SK-N-SH (cell line): ENCODE measurements at regions not wholly inside any gene's neighbourhood (a gene's known extent, or its start where the extent isn't known, plus 50 kb on each side); places are given as distances from the start of the nearest gene placed in this dataset.

Source experiments
- CTCF ChIA-PET: fragments of 300-600, 350-600 bp; formaldehyde crosslinking; extraction: SDS; loops from one replicate; lab custom pipeline; 2021; lab: Yijun Ruan, JAX
- POLR2A ChIA-PET: fragments of 350-600 bp; sonication (Branson Sonifier 250); formaldehyde crosslinking; extraction: SDS; loops from one replicate; lab custom pipeline; 2020; ENCODE audit warnings: antibody characterized with exemption, inconsistent platforms; lab: Yijun Ruan, JAX
- DNase-seq: peaks from one replicate; pipeline ENCODE4 v3.0.0; 2012
- H2AFZ ChIP-seq: fragments of 200-600 bp; sonication (generic); 2 replicates; pipeline ENCODE4 v1.8.1; 2016; ENCODE audit warnings: antibody characterized with exemption, mild to moderate bottlenecking, low read depth
- H3F3A ChIP-seq: fragments of 200-600 bp; sonication (generic); replicated peaks from 2 replicates; pipeline ENCODE3; 2016; ENCODE audit warnings: antibody characterized with exemption, mild to moderate bottlenecking; ENCODE audit not compliant: insufficient read depth
- H3K27ac ChIP-seq, 2 experiments: fragments of 200-500 bp in 1 of 2; fragments of 200-600 bp in 1 of 2; sonication (Bioruptor generic) in 1 of 2; sonication (generic), shearing (Covaris generic) in 1 of 2; 2 replicates each; pipeline versions ENCODE4 v1.5.1 to v1.6.1; 2014 to 2016; ENCODE audit warnings: low read depth in 2 of 2, inconsistent platforms in 1 of 2, low read length in 1 of 2, mild to moderate bottlenecking in 1 of 2, mixed read lengths in 1 of 2
- H3K27me3 ChIP-seq: fragments of 200-600 bp; sonication (generic), shearing (Covaris generic); 2 replicates; pipeline ENCODE4 v1.6.1; 2016; ENCODE audit warnings: mixed run types; ENCODE audit not compliant: insufficient read depth
- H3K36me3 ChIP-seq, 2 experiments: fragments of 200-500 bp in 1 of 2; fragments of 200-600 bp in 1 of 2; sonication (Bioruptor generic) in 1 of 2; sonication (generic) in 1 of 2; replicated peaks in 1 of 2; 2 replicates each; pipeline versions ENCODE3 to v1.5.1; 2014 to 2016; ENCODE audit warnings: low read length in 1 of 2, mild to moderate bottlenecking in 1 of 2; ENCODE audit not compliant: insufficient read depth in 2 of 2, control insufficient read depth in 1 of 2
- H3K4me1 ChIP-seq, 2 experiments: fragments of 200-500 bp in 1 of 2; fragments of 200-600 bp in 1 of 2; sonication (Bioruptor generic) in 1 of 2; sonication (generic), shearing (Covaris generic) in 1 of 2; 2 replicates each; pipeline versions ENCODE4 v1.5.1 to v1.6.1; 2014 to 2016; ENCODE audit warnings: low read depth in 1 of 2, low read length in 1 of 2, mixed run types in 1 of 2; ENCODE audit not compliant: insufficient read depth in 2 of 2, control insufficient read depth in 1 of 2
- H3K4me2 ChIP-seq: fragments of 200-600 bp; sonication (generic), shearing (Covaris generic); 2 replicates; pipeline ENCODE4 v1.6.1; 2017; ENCODE audit warnings: mixed run types
- H3K4me3 ChIP-seq, 2 experiments: fragments of 200-500 bp in 1 of 2; fragments of 200-600 bp in 1 of 2; sonication (Bioruptor generic) in 1 of 2; sonication (generic), shearing (Covaris generic) in 1 of 2; 2 replicates each; pipeline versions ENCODE4 v1.5.1 to v1.8.1; 2014 to 2016; ENCODE audit warnings: low read depth in 2 of 2, inconsistent platforms in 1 of 2, low read length in 1 of 2, mild to moderate bottlenecking in 1 of 2, mixed read lengths in 1 of 2, moderate library complexity in 1 of 2
- H3K79me2 ChIP-seq: fragments of 200-600 bp; sonication (generic); 2 replicates; pipeline ENCODE4 v1.8.1; 2017; ENCODE audit warnings: mild to moderate bottlenecking; ENCODE audit not compliant: insufficient read depth
- H3K9ac ChIP-seq: fragments of 200-600 bp; sonication (generic); 2 replicates; pipeline ENCODE4 v1.6.1; 2017; ENCODE audit warnings: mixed run types
- H3K9me2 ChIP-seq: fragments of 200-600 bp; sonication (generic); 2 replicates; pipeline ENCODE4 v1.6.1; 2017; ENCODE audit warnings: mixed run types
- H3K9me3 ChIP-seq: fragments of 200-600 bp; sonication (generic); 2 replicates; pipeline ENCODE4 v1.6.1; 2017; ENCODE audit warnings: mixed run types, mild to moderate bottlenecking, moderate library complexity
- H4K20me1 ChIP-seq: fragments of 200-600 bp; sonication (generic); 2 replicates; pipeline ENCODE4 v1.6.1; 2017; ENCODE audit warnings: mild to moderate bottlenecking, mixed run types; ENCODE audit not compliant: insufficient read depth
- ELF1 ChIP-seq: IDR thresholded peaks from 2 replicates; pipeline ENCODE4 v1.4.0; 2012
- EZH2phosphoT487 ChIP-seq: fragments of 200-600 bp; sonication (generic); IDR thresholded peaks from 2 replicates; pipeline ENCODE4 v1.6.1; 2017; ENCODE audit warnings: low read depth, mixed run types, mild to moderate bottlenecking, antibody characterized with exemption, moderate library complexity, borderline replicate concordance
- FOSL2 ChIP-seq: IDR thresholded peaks from 2 replicates; pipeline ENCODE4 v1.4.0; 2012; ENCODE audit warnings: low read depth, mild to moderate bottlenecking, moderate library complexity, borderline replicate concordance
- FOXJ3 ChIP-seq: sonication (generic); formaldehyde crosslinking; IDR thresholded peaks from 2 replicates; pipeline ENCODE4 v1.5.1; 2020; ENCODE audit warnings: mild to moderate bottlenecking, missing genetic modification reagents
- FOXM1 ChIP-seq: IDR thresholded peaks from 2 replicates; pipeline ENCODE4 v1.4.0; 2012; ENCODE audit warnings: low read depth, mild to moderate bottlenecking
- GATA2 ChIP-seq: sonication (generic); formaldehyde crosslinking; IDR thresholded peaks from 2 replicates; pipeline ENCODE4 v1.5.0; 2020; ENCODE audit warnings: mild to moderate bottlenecking, missing genetic modification reagents
- JUND ChIP-seq: IDR thresholded peaks from 2 replicates; pipeline ENCODE4 v1.4.0; 2012
- MEF2A ChIP-seq: IDR thresholded peaks from 2 replicates; pipeline ENCODE4 v1.4.0; 2012; ENCODE audit warnings: low read depth, borderline replicate concordance
- MXI1 ChIP-seq: IDR thresholded peaks from 2 replicates; pipeline ENCODE4 v1.6.1; 2012; ENCODE audit warnings: mild to moderate bottlenecking, low read depth, low read length, improper control_type of control experiment
- NFIC ChIP-seq: IDR thresholded peaks from 2 replicates; pipeline ENCODE4 v1.4.0; 2012; ENCODE audit warnings: borderline replicate concordance
- POLR2AphosphoS5 ChIP-seq: IDR thresholded peaks from 2 replicates; pipeline ENCODE4 v1.6.1; 2012; ENCODE audit warnings: low read depth, low read length
- RFX5 ChIP-seq: IDR thresholded peaks from 2 replicates; pipeline ENCODE4 v1.6.1; 2012; ENCODE audit warnings: mild to moderate bottlenecking, improper control_type of control experiment, low read length
- RXRA ChIP-seq: IDR thresholded peaks from 2 replicates; pipeline ENCODE4 v1.4.0; 2012; ENCODE audit warnings: low read depth, mild to moderate bottlenecking, borderline replicate concordance
- SMC3 ChIP-seq: IDR thresholded peaks from 2 replicates; pipeline ENCODE4 v1.6.1; 2012; ENCODE audit warnings: low read depth, low read length, improper control_type of control experiment
- TCF12 ChIP-seq: IDR thresholded peaks from 2 replicates; pipeline ENCODE4 v1.4.0; 2012
- WGBS: methylation state at CpG from one replicate; pipeline ENCODE4 v1.1.6; 2017; ENCODE audit warnings: low lambda C conversion rate; 5-methylcytosine and 5-hydroxymethylcytosine counted together
- TF ChIP-seq, protein P1 (sequence below): fragments of 150-350 bp; IDR thresholded peaks from 2 replicates; pipeline ENCODE4 v1.6.1; 2017; ENCODE audit warnings: antibody characterized with exemption, low read length, low read depth, borderline replicate concordance
- TF ChIP-seq, protein P2 (sequence below): IDR thresholded peaks from 2 replicates; pipeline ENCODE4 v1.4.0; 2012; ENCODE audit warnings: low read depth
- TF ChIP-seq, protein P3 (sequence below): IDR thresholded peaks from 2 replicates; pipeline ENCODE4 v1.4.0; 2012; ENCODE audit warnings: low read depth, borderline replicate concordance
- TF ChIP-seq, protein P4 (sequence below): IDR thresholded peaks from 2 replicates; pipeline ENCODE4 v1.4.0; 2012; ENCODE audit warnings: low read depth, borderline replicate concordance
- TF ChIP-seq, protein P5 (sequence below): fragments of 200-600 bp; sonication (generic); IDR thresholded peaks from 2 replicates; pipeline ENCODE4 v1.6.1; 2017; ENCODE audit warnings: antibody characterized with exemption, mild to moderate bottlenecking, moderate library complexity

DNA sequence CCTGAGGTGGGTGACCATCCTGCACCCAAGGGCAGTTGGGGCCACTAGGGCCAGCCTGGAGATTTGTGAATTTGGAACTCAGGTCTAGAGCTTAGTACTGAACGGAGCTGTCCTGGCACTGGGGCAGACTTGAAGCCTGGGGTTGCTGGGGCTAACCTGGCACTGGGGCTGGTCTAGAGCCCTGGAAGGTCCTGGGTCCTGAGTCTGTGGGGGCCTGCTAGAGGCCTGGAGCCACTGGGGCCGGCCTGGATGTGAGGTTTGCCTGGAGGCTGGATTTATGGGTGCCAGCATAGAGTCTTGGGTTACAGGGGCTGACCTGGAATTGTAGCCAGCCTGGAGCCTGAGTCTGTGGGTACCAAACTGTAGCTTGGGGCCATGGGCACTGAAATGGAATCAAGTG lies 1216.9 kb downstream of the CDH11 start:
- Histone ChIP-seq H3K27me3 (no peaks in the 10 kb centered on the region), H3F3A (no peaks in the 10 kb centered on the region), H3K79me2 (no peaks in the 10 kb centered on the region), H2AFZ (no peak overlapping the region), H4K20me1 (no peaks in the 10 kb centered on the region), H3K9me2 (no peaks in the 10 kb centered on the region), H3K4me3 (no peak overlapping the region), H3K36me3 (no peaks in the 10 kb centered on the region), H3K9ac (no peak overlapping the region), H3K4me2 (no peak overlapping the region), H3K27ac (no peak overlapping the region), H3K9me3 (no peaks in the 10 kb centered on the region), H3K4me1 (no peaks in the 10 kb centered on the region)
- CTCF ChIA-PET = no interaction called here
- TF ChIP-seq ELF1 (no peak), NFIC (no peak), GATA2 (CRISPR knock-in tag) (no peak), FOXM1 (no peak), FOXJ3 (CRISPR knock-in tag) (no peak), MXI1 (no peak), TCF12 (no peak), JUND (no peak)
- TF ChIP-seq, protein P1, sequence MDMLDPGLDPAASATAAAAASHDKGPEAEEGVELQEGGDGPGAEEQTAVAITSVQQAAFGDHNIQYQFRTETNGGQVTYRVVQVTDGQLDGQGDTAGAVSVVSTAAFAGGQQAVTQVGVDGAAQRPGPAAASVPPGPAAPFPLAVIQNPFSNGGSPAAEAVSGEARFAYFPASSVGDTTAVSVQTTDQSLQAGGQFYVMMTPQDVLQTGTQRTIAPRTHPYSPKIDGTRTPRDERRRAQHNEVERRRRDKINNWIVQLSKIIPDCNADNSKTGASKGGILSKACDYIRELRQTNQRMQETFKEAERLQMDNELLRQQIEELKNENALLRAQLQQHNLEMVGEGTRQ = no peak
- TF ChIP-seq, protein P2, sequence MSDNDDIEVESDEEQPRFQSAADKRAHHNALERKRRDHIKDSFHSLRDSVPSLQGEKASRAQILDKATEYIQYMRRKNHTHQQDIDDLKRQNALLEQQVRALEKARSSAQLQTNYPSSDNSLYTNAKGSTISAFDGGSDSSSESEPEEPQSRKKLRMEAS = no peak
- TF ChIP-seq, protein P3, sequence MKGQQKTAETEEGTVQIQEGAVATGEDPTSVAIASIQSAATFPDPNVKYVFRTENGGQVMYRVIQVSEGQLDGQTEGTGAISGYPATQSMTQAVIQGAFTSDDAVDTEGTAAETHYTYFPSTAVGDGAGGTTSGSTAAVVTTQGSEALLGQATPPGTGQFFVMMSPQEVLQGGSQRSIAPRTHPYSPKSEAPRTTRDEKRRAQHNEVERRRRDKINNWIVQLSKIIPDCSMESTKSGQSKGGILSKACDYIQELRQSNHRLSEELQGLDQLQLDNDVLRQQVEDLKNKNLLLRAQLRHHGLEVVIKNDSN = no peak
- TF ChIP-seq, protein P4, sequence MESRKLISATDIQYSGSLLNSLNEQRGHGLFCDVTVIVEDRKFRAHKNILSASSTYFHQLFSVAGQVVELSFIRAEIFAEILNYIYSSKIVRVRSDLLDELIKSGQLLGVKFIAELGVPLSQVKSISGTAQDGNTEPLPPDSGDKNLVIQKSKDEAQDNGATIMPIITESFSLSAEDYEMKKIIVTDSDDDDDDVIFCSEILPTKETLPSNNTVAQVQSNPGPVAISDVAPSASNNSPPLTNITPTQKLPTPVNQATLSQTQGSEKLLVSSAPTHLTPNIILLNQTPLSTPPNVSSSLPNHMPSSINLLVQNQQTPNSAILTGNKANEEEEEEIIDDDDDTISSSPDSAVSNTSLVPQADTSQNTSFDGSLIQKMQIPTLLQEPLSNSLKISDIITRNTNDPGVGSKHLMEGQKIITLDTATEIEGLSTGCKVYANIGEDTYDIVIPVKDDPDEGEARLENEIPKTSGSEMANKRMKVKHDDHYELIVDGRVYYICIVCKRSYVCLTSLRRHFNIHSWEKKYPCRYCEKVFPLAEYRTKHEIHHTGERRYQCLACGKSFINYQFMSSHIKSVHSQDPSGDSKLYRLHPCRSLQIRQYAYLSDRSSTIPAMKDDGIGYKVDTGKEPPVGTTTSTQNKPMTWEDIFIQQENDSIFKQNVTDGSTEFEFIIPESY = no peak
- WGBS = 89% methylated on average over 1 of the region's 2 CpGs
- POLR2A ChIA-PET = no interaction called here
- no peak for DNase-seq

DNA sequence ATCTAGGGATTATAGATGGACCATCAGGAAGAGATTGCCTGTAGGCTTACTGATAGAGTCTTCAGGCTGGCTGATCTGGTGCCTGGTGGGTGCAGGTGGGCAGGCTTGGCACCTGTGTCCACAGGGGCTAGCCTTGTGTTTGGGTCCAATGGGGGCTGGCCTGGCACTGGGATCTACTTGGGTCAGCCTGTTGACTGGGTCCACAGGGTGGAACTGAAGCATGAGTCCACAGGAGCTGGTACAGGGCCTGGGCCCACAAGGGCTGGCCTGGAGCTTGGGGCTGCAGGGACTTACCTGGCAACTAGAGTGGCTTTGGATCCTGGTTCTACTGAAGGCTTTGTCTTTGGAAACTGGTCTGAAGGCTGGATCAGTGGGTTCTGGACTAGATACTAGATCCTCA lies 1217.7 kb downstream of the CDH11 start:
- DNase-seq = no peak
- no peaks in the 10 kb centered on the region for H3K36me3 ChIP-seq
- POLR2A ChIA-PET = no interaction called here
- no peak for TF ChIP-seq JUND
- no peak for TF ChIP-seq MXI1
- TF ChIP-seq NFIC = no peak
- TF ChIP-seq TCF12 = no peak
- TF ChIP-seq, protein P5, sequence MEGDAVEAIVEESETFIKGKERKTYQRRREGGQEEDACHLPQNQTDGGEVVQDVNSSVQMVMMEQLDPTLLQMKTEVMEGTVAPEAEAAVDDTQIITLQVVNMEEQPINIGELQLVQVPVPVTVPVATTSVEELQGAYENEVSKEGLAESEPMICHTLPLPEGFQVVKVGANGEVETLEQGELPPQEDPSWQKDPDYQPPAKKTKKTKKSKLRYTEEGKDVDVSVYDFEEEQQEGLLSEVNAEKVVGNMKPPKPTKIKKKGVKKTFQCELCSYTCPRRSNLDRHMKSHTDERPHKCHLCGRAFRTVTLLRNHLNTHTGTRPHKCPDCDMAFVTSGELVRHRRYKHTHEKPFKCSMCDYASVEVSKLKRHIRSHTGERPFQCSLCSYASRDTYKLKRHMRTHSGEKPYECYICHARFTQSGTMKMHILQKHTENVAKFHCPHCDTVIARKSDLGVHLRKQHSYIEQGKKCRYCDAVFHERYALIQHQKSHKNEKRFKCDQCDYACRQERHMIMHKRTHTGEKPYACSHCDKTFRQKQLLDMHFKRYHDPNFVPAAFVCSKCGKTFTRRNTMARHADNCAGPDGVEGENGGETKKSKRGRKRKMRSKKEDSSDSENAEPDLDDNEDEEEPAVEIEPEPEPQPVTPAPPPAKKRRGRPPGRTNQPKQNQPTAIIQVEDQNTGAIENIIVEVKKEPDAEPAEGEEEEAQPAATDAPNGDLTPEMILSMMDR = no peak
- no peak for TF ChIP-seq SMC3
- TF ChIP-seq MEF2A = no peak
- TF ChIP-seq RXRA = no peak
- TF ChIP-seq, protein P2 = no peak
- no peak for TF ChIP-seq EZH2phosphoT487
- TF ChIP-seq POLR2AphosphoS5 = no peak
- TF ChIP-seq, protein P1 = no peak
- no peak for TF ChIP-seq FOSL2
- TF ChIP-seq RFX5 = no peak
- TF ChIP-seq, protein P3 = no peak

More for the DNA sequence above, 1217.7 kb downstream of the CDH11 start:
- Histone ChIP-seq H3K4me3 (no peak overlapping the region), H3K9me3 (no peaks in the 10 kb centered on the region), H3K4me2 (no peak overlapping the region), H3K9me2 (no peaks in the 10 kb centered on the region), H4K20me1 (no peaks in the 10 kb centered on the region), H3K4me1 (no peaks in the 10 kb centered on the region), H2AFZ (no peak overlapping the region), H3K27me3 (no peaks in the 10 kb centered on the region), H3K27ac (no peak overlapping the region), H3K9ac (no peak overlapping the region), H3F3A (no peaks in the 10 kb centered on the region), H3K79me2 (no peaks in the 10 kb centered on the region)
- CTCF ChIA-PET = no interaction called here
